ENCODE measurements at regions not wholly inside any gene's neighbourhood (a gene's known extent, or its start where the extent isn't known, plus 50 kb on each side); places are given as distances from the start of the nearest gene placed in this dataset.

GRCh38 chr12:84315926-84316325, 596.7 kb downstream of the SLC6A15 start:
- TF ChIP-seq POLR2A (IDR thresholded peaks at IDR 0.05; ENCODE audit: low read depth, low read length), result no peak
- Histone ChIP-seq H3K4me3 (ENCODE audit: insufficient read depth, low read depth, low read length) (no peak overlapping the region), H3K23ac (ENCODE audit: low read depth, low read length) (no peak overlapping the region), H2AK9ac (replicated peaks; ENCODE audit: low read depth, low read length, poor library complexity) (no peak overlapping the region), H3K9me3 (ENCODE audit: control insufficient read depth, insufficient read depth, low read length) (no peaks in the 10 kb centered on the region), H3K9ac (ENCODE audit: low read depth, low read length) (no peak overlapping the region), H2BK120ac (ENCODE audit: low read depth, low read length) (no peak overlapping the region), H2AK5ac (ENCODE audit: low read depth, low read length) (no peak overlapping the region), H3K14ac (replicated peaks; ENCODE audit: low read depth, low read length) (no peak overlapping the region), H2BK20ac (ENCODE audit: low read depth, low read length) (no peak overlapping the region), H3K4ac (ENCODE audit: low read depth, low read length) (no peak overlapping the region), H3K27ac (ENCODE audit: insufficient read depth, low read length) (no peak overlapping the region), H3K79me1 (ENCODE audit: low read depth in 1 of 2, low read length in 2 of 2) (no peaks in the 10 kb centered on the region), H3K4me1 (ENCODE audit: control insufficient read depth, insufficient read depth, low read length) (no peaks in the 10 kb centered on the region), H3K9me1 (ENCODE audit: insufficient read depth, low read length) (no peaks in the 10 kb centered on the region), H2AFZ (replicated peaks; ENCODE audit: low read length, poor library complexity) (no peak overlapping the region), H4K20me1 (ENCODE audit: insufficient read depth, low read length) (no peaks in the 10 kb centered on the region), H3K27me3 (ENCODE audit: control insufficient read depth, insufficient read depth, low read length) (no peaks in the 10 kb centered on the region), H2BK5ac (ENCODE audit: low read depth, low read length, poor library complexity, severe bottlenecking) (no peak overlapping the region), H4K91ac (ENCODE audit: insufficient read depth, low read depth, low read length) (no peak overlapping the region), H3K56ac (ENCODE audit: extremely low read depth, insufficient read depth, low read length) (no peak overlapping the region), H3K4me2 (ENCODE audit: low read depth, low read length) (no peak overlapping the region), H4K8ac (ENCODE audit: low read depth in 2 of 2, low read length in 2 of 2) (no peak overlapping the region), H2BK15ac (ENCODE audit: low read depth, low read length) (no peak overlapping the region), H4K5ac (ENCODE audit: low read depth, low read length) (no peak overlapping the region), H3K18ac (ENCODE audit: low read depth, low read length) (no peak overlapping the region), H3K36me3 (ENCODE audit: control insufficient read depth, insufficient read depth, low read length) (no peaks in the 10 kb centered on the region)
- BruUV-seq (replicated peaks), result no TSS peak
- ChIA-PET POLR2A (ENCODE audit: unreplicated experiment) (no interaction called here), CTCF (no interaction called here)
- intact Hi-C loops (cut with micrococcal nuclease) (no loop called here), dilution Hi-C loops (cut with HindIII; ENCODE audit: low sequenced_read_pairs, unreplicated experiment) (no loop called here), in situ Hi-C loops (cut with MboI; ENCODE audit: low sequenced_read_pairs) (no loop called here)
- DNase-seq (no peak), ATAC-seq (ENCODE audit: low read depth) (no peak)
- no CpG with 5 or more reads among the region's 1 CpG for WGBS, 2 experiments (ENCODE audit: extremely low coverage in 2 of 2, insufficient read length in 1 of 2)

All from IMR-90 (cell line).